Ascending aorta (tissue), 2 donors: ENCODE measurements at regions not wholly inside any gene's neighbourhood (a gene's known extent, or its start where the extent isn't known, plus 50 kb on each side); places are given as distances from the start of the nearest gene placed in this dataset.

Source experiments
- DNase-seq, 2 donors: peaks; one replicate each; pipeline ENCODE4 v3.0.0-alpha.2; 2019; ENCODE audit warnings: low spot score in 2 of 2
- H3K27ac ChIP-seq, 2 donors: fragments of 200-600 bp; sonication (generic); one replicate each; pipeline ENCODE4 v1.5.1; 2016 to 2017; ENCODE audit warnings: mild to moderate bottlenecking in 1 of 2
- H3K27me3 ChIP-seq: fragments of 200-600 bp; sonication (generic); one replicate; pipeline ENCODE4 v1.5.1; 2017
- H3K36me3 ChIP-seq, 2 donors: fragments of 200-600 bp; sonication (generic); one replicate each; pipeline ENCODE4 v1.5.1; 2016
- H3K4me1 ChIP-seq, 2 donors: fragments of 200-600 bp; sonication (generic); one replicate each; pipeline ENCODE4 v1.5.1; 2016 to 2017; ENCODE audit warnings: mild to moderate bottlenecking in 1 of 2
- H3K4me3 ChIP-seq, 2 donors: fragments of 200-600 bp; sonication (generic); one replicate each; pipeline ENCODE4 v1.5.1; 2016 to 2017; ENCODE audit warnings: mild to moderate bottlenecking in 1 of 2
- H3K9me3 ChIP-seq, 2 donors: fragments of 200-600 bp; sonication (generic); one replicate each; pipeline ENCODE4 v1.5.1; 2016
- intact Hi-C: fragments of 100-400 bp; cut with DNase I; formaldehyde crosslinking; loops from one replicate; pipeline ENCODE4 v1.15.1; 2023
- TF ChIP-seq, protein P1 (sequence below), 3 experiments: fragments of 200-600 bp in 2 of 3; fragments of 450-650 bp in 1 of 3; sonication (generic) in 2 of 3; IDR thresholded peaks; one replicate each; pipeline ENCODE4 v1.5.1; 2016 to 2019; ENCODE audit warnings: antibody characterized with exemption in 3 of 3, mild to moderate bottlenecking in 1 of 3, moderate library complexity in 1 of 3

DNA sequence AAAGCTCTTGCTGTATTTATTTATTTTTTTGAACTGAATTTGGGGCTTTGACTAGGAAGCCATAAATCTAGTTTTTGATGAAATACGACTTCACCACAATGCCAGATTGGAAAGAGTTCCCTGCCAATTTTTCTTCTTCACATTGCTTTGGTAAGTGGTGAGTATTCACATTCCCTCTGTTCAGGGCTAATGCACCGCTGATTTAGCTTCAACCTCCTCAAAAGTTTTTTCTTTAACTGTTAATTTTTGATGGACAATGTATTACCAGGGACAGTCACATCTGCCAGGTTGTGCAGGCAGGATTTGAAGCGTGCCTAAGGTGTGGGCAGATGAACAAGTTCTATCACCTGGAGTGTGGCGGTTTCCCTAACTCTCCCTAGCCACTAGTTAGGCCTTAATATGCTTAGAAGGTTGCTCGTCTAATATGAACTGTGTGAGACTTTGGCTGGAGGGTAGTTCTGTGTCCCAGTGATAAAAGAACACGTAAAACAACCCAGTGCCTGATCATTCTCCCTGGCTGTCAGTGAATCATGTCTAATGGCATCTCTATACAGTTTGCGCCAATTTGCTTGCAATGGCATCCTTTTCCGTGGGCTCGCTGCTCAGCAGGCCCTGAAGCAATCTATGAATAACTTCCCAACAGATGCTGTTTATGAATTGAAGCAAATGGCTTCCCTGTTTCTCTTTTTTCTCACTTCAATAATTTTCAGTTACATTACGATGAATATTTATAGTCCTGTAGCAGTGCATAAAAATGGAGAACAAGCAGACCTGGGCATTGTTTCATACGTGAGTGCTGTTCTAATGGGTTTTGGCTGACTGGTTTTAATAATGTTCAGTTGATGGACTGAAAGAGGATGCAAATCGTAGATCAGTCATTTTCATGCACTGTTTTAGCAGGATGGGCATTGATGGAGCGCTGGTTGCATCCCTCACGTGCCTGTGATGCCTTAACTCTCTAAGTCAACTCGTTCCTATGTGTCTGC lies 243.2 kb upstream of the SUCLG2 start:
- Histone ChIP-seq H3K9me3 (no peaks in the 10 kb centered on the region), H3K27me3 (no peaks in the 10 kb centered on the region), H3K4me3 (no peak overlapping the region), H3K4me1 (no peaks in the 10 kb centered on the region), H3K27ac (no peak overlapping the region), H3K36me3 (no peaks in the 10 kb centered on the region)
- intact Hi-C loops, result no loop called here
- TF ChIP-seq, protein P1, sequence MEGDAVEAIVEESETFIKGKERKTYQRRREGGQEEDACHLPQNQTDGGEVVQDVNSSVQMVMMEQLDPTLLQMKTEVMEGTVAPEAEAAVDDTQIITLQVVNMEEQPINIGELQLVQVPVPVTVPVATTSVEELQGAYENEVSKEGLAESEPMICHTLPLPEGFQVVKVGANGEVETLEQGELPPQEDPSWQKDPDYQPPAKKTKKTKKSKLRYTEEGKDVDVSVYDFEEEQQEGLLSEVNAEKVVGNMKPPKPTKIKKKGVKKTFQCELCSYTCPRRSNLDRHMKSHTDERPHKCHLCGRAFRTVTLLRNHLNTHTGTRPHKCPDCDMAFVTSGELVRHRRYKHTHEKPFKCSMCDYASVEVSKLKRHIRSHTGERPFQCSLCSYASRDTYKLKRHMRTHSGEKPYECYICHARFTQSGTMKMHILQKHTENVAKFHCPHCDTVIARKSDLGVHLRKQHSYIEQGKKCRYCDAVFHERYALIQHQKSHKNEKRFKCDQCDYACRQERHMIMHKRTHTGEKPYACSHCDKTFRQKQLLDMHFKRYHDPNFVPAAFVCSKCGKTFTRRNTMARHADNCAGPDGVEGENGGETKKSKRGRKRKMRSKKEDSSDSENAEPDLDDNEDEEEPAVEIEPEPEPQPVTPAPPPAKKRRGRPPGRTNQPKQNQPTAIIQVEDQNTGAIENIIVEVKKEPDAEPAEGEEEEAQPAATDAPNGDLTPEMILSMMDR (IDR thresholded peaks at IDR 0.05), result no peak
- DNase-seq, result no peak

DNA sequence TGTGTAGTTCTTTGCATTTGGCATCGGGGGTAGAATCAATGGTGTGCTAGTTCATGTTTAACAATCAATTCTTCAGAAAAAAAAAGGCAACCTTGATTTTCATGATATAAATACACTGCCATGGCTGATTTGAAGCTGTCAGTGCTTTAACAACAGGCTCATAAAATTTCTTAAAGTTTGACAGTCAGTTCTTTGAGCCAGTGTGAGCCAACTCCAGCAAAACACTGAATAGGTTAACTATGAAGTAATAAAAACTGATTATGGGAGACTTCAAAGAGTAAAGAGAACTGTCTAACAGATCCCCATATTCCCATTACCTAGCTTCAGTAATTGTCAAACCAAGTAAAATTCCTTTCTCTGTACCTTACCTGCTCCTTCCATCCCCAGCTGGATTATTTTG lies 241.7 kb upstream of the SUCLG2 start:
- Histone ChIP-seq H3K4me3 (no peak overlapping the region), H3K27ac (no peak overlapping the region), H3K9me3 (peaks cover 0 to 6% of the 10 kb centered on the region in 2 donors), H3K4me1 (no peaks in the 10 kb centered on the region), H3K27me3 (no peaks in the 10 kb centered on the region), H3K36me3 (no peaks in the 10 kb centered on the region)
- no peak for DNase-seq
- intact Hi-C loops, result no loop called here
- TF ChIP-seq, protein P1 (IDR thresholded peaks at IDR 0.05), result no peak

DNA sequence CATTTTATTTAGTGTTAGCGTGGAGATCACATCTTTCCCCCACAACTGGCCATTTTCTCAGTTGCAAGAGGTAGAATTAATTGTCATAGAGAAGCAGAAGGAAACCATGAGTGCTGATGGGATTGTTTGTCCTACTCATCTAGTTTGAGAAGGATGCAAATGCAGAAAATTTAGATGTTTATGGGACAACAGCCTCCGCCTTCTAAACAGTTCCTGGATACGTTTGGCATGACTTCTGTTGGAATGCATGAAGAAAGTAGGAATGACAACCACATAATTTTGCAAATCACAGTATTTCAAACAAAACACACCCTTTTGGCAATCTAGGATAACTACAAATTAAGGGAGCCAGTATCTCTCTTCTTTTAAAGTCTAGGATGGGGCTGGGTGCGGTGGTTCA lies 240.1 kb upstream of the SUCLG2 start:
- peaks cover 0 to 16% of the 10 kb centered on the region in 2 donors for H3K9me3 ChIP-seq
- H3K27ac ChIP-seq, result no peak overlapping the region
- no peak for DNase-seq
- H3K4me1 ChIP-seq, result no peaks in the 10 kb centered on the region
- no peaks in the 10 kb centered on the region for H3K27me3 ChIP-seq
- no peaks in the 10 kb centered on the region for H3K36me3 ChIP-seq
- TF ChIP-seq, protein P1 (IDR thresholded peaks at IDR 0.05), result no peak
- H3K4me3 ChIP-seq, result no peak overlapping the region
- intact Hi-C loops, result no loop called here

DNA sequence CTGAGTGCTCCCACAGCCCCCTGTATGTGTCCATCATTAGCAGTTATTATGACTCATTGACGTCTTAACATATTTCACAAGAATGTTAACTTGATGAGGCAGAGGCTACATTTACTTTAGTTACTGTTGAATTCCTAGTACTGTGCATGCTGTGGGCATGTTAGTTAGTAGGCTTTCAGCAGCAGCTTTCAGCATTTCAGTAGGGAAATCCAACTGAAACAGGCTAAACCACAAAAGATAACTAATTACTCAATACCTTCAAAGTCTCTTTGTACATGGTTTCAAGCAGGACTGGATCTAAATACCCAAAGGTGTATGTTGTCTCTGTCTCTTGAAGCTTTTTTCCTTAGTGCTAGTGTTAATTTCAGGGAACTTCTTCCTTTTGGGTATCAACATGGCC lies 229.9 kb upstream of the SUCLG2 start:
- Histone ChIP-seq H3K4me3 (no peak overlapping the region), H3K9me3 (peaks cover 0 to 3% of the 10 kb centered on the region in 2 donors), H3K27ac (no peak overlapping the region), H3K27me3 (no peaks in the 10 kb centered on the region), H3K36me3 (no peaks in the 10 kb centered on the region), H3K4me1 (no peaks in the 10 kb centered on the region)
- intact Hi-C loops, result no loop called here
- TF ChIP-seq, protein P1 (IDR thresholded peaks at IDR 0.05), result no peak
- no peak for DNase-seq

DNA sequence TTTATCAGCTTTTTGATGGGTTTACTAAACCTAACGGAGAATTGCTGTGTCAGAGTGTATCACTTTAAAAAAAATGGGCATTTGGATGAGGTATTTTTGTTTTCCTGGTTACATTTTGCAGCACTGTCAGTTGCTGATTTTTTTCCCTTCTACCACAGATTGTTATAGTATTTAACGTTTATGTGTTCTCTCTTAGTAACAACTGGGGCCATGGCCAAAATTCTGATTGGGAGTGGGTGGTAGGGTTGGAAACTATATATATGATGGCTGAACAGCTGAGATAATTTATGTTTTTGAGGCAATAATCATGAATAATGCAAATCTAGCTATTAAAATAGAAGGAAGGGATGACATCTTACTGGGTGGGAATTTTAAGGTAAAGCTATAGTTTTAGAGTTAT lies 229.4 kb upstream of the SUCLG2 start:
- Histone ChIP-seq H3K27ac (no peak overlapping the region), H3K9me3 (no peaks in the 10 kb centered on the region), H3K27me3 (no peaks in the 10 kb centered on the region), H3K4me1 (no peaks in the 10 kb centered on the region), H3K4me3 (no peak overlapping the region), H3K36me3 (no peaks in the 10 kb centered on the region)
- intact Hi-C loops, result no loop called here
- no peak for DNase-seq
- TF ChIP-seq, protein P1 (IDR thresholded peaks at IDR 0.05), result no peak
